Ishikawa (cell line): ENCODE measurements at regions not wholly inside any gene's neighbourhood (a gene's known extent, or its start where the extent isn't known, plus 50 kb on each side); places are given as distances from the start of the nearest gene placed in this dataset.

Experiments used
- CEBPB ChIP-seq: IDR thresholded peaks from 2 replicates; pipeline ENCODE4 v1.6.1; 2012
- CREB1 ChIP-seq: IDR thresholded peaks from 2 replicates; pipeline ENCODE4 v1.6.1; 2012; ENCODE audit warnings: low read depth
- EGR1 ChIP-seq: IDR thresholded peaks from 2 replicates; pipeline ENCODE4 v1.6.1; 2012
- EP300 ChIP-seq: IDR thresholded peaks from 2 replicates; pipeline ENCODE4 v1.6.1; 2012; ENCODE audit warnings: borderline replicate concordance
- FOXM1 ChIP-seq: IDR thresholded peaks from 2 replicates; pipeline ENCODE4 v1.6.1; 2012; ENCODE audit warnings: low read depth, borderline replicate concordance
- NFIC ChIP-seq: IDR thresholded peaks from 2 replicates; pipeline ENCODE4 v1.6.1; 2012
- RAD21 ChIP-seq: IDR thresholded peaks from 2 replicates; pipeline ENCODE4 v1.6.1; 2012; ENCODE audit warnings: low read depth
- TAF1 ChIP-seq: IDR thresholded peaks from 2 replicates; pipeline ENCODE4 v1.6.1; 2012; ENCODE audit warnings: low read depth, mild to moderate bottlenecking
- TCF12 ChIP-seq: IDR thresholded peaks from 2 replicates; pipeline ENCODE4 v1.6.1; 2012; ENCODE audit warnings: low read depth
- TEAD4 ChIP-seq: IDR thresholded peaks from 2 replicates; pipeline ENCODE4 v1.6.1; 2012
- YY1 ChIP-seq: IDR thresholded peaks from 2 replicates; pipeline ENCODE4 v1.6.1; 2012; ENCODE audit warnings: low read depth
- ZBTB7A ChIP-seq: IDR thresholded peaks from 2 replicates; pipeline ENCODE4 v1.6.1; 2012; ENCODE audit warnings: low read depth
- TF ChIP-seq, protein P1 (sequence below): IDR thresholded peaks from 2 replicates; pipeline ENCODE4 v1.6.1; 2012
- TF ChIP-seq, protein P2 (sequence below): IDR thresholded peaks from 2 replicates; pipeline ENCODE4 v1.6.1; 2012; ENCODE audit warnings: low read depth, mild to moderate bottlenecking
- TF ChIP-seq, protein P3 (sequence below): IDR thresholded peaks from 2 replicates; pipeline ENCODE4 v1.6.1; 2012

GRCh38 chr6:111959766-111960165 lies 86.5 kb upstream of the FYN start:
- TF ChIP-seq TAF1 (no peak), RAD21 (no peak), NFIC (no peak), EP300 (no peak), EGR1 (no peak), TEAD4 (no peak), ZBTB7A (no peak), CEBPB (no peak), TCF12 (no peak), CREB1 (no peak)
- TF ChIP-seq, protein P1, sequence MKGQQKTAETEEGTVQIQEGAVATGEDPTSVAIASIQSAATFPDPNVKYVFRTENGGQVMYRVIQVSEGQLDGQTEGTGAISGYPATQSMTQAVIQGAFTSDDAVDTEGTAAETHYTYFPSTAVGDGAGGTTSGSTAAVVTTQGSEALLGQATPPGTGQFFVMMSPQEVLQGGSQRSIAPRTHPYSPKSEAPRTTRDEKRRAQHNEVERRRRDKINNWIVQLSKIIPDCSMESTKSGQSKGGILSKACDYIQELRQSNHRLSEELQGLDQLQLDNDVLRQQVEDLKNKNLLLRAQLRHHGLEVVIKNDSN: no peak
- TF ChIP-seq, protein P2, sequence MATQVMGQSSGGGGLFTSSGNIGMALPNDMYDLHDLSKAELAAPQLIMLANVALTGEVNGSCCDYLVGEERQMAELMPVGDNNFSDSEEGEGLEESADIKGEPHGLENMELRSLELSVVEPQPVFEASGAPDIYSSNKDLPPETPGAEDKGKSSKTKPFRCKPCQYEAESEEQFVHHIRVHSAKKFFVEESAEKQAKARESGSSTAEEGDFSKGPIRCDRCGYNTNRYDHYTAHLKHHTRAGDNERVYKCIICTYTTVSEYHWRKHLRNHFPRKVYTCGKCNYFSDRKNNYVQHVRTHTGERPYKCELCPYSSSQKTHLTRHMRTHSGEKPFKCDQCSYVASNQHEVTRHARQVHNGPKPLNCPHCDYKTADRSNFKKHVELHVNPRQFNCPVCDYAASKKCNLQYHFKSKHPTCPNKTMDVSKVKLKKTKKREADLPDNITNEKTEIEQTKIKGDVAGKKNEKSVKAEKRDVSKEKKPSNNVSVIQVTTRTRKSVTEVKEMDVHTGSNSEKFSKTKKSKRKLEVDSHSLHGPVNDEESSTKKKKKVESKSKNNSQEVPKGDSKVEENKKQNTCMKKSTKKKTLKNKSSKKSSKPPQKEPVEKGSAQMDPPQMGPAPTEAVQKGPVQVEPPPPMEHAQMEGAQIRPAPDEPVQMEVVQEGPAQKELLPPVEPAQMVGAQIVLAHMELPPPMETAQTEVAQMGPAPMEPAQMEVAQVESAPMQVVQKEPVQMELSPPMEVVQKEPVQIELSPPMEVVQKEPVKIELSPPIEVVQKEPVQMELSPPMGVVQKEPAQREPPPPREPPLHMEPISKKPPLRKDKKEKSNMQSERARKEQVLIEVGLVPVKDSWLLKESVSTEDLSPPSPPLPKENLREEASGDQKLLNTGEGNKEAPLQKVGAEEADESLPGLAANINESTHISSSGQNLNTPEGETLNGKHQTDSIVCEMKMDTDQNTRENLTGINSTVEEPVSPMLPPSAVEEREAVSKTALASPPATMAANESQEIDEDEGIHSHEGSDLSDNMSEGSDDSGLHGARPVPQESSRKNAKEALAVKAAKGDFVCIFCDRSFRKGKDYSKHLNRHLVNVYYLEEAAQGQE: no peak
- TF ChIP-seq, protein P3, sequence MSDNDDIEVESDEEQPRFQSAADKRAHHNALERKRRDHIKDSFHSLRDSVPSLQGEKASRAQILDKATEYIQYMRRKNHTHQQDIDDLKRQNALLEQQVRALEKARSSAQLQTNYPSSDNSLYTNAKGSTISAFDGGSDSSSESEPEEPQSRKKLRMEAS: no peak

- TF ChIP-seq EP300 (no peak), ZBTB7A (no peak), TCF12 (no peak), CREB1 (no peak), TEAD4 (no peak), RAD21 (no peak), FOXM1 (no peak), YY1 (no peak)
- TF ChIP-seq, protein P1: no peak
- TF ChIP-seq, protein P3: no peak
Measured at GRCh38 chr6:111967131-111967530, 86.8 kb upstream of the CCN6 start.

- TF ChIP-seq YY1: no peak
- TF ChIP-seq CREB1: no peak
- no peak for TF ChIP-seq ZBTB7A
- TF ChIP-seq, protein P3: no peak
- TF ChIP-seq TEAD4: no peak
- no peak for TF ChIP-seq FOXM1
- TF ChIP-seq TAF1: no peak
Measured at GRCh38 chr6:111970426-111970825, 83.5 kb upstream of the CCN6 start.

- TF ChIP-seq NFIC (no peak), RAD21 (no peak), YY1 (no peak), TEAD4 (no peak), EGR1 (no peak), FOXM1 (no peak), TCF12 (no peak), CREB1 (no peak), TAF1 (no peak), CEBPB (no peak), ZBTB7A (no peak), EP300 (no peak)
- TF ChIP-seq, protein P2: no peak
- TF ChIP-seq, protein P1: no peak
- TF ChIP-seq, protein P3: no peak
Measured at GRCh38 chr6:111971181-111971841, 82.6 kb upstream of the CCN6 start.

DNA sequence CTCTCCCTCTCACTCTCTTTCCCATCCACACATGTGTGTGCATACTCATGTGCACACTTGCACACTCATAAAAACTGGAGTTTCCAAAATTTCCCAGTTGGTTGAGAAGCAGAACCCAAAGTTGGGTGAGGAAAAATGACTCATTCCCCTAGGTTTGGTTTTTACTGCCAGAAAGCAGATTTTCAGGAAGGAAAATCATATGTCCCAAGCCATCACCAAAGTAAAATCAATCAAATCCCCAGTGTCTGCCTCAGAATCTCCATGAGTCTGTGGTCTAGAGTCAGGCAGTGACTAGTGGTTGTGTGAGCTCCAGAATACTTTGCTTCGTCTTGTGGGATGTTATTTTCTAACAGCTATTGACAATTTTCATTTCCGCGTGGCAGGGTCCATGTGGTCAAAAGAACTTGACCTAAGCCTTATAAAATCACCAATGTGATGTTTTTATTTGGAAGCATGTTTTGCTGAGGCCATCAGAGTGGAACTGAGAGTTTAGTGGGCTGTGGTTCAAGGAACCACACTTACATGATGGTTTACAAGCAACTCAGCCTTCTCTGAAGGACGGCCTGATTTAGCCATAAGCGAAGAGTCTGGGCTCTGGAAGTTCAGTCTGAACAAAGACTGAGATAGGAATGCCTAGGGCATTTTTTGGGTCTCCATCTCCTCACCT lies 81.9 kb upstream of the CCN6 start:
- TF ChIP-seq, protein P1: no peak
- TF ChIP-seq TAF1 (no peak), NFIC (no peak), TCF12 (no peak)
- TF ChIP-seq, protein P3: no peak
